ENCODE measurements at regions not wholly inside any gene's neighbourhood (a gene's known extent, or its start where the extent isn't known, plus 50 kb on each side); places are given as distances from the start of the nearest gene placed in this dataset.
"Not testable (repeated sequence)": the region's sequence is repeated elsewhere in the genome, so short reads cannot be mapped to it uniquely, and the experiment has no call there.

GRCh38 chr17:16853661-16854320 is 118.1 kb downstream of the TNFRSF13B start:
- Mint-ChIP-seq H3K27ac (ENCODE audit: unreplicated experiment) (no peak overlapping the region), H3K4me3 (ENCODE audit: unreplicated experiment) (no peak overlapping the region), H3K27me3 (ENCODE audit: unreplicated experiment) (peaks cover 23% of the 10 kb centered on the region), H3K4me1 (ENCODE audit: unreplicated experiment) (no peaks in the 10 kb centered on the region), H3K9me3 (ENCODE audit: unreplicated experiment) (no peaks in the 10 kb centered on the region), H3K36me3 (ENCODE audit: unreplicated experiment) (no peaks in the 10 kb centered on the region)
- DNase-seq (ENCODE audit: extremely low spot score, unreplicated experiment): no peak
- TF ChIP-seq CTCF (IDR thresholded peaks at IDR 0.05): no peak

- not testable (repeated sequence) for H3K4me3 Mint-ChIP-seq (ENCODE audit: unreplicated experiment); H3K27ac Mint-ChIP-seq (ENCODE audit: unreplicated experiment); DNase-seq (ENCODE audit: extremely low spot score, unreplicated experiment); H3K27me3 Mint-ChIP-seq (ENCODE audit: unreplicated experiment); H3K9me3 Mint-ChIP-seq (ENCODE audit: unreplicated experiment); H3K36me3 Mint-ChIP-seq (ENCODE audit: unreplicated experiment); H3K4me1 Mint-ChIP-seq (ENCODE audit: unreplicated experiment)
Measured at GRCh38 chr17:16849861-16850260, 122.1 kb downstream of the TNFRSF13B start.

- H3K4me1 Mint-ChIP-seq (ENCODE audit: unreplicated experiment); H3K27ac Mint-ChIP-seq (ENCODE audit: unreplicated experiment); H3K4me3 Mint-ChIP-seq (ENCODE audit: unreplicated experiment); DNase-seq (ENCODE audit: extremely low spot score, unreplicated experiment); H3K9me3 Mint-ChIP-seq (ENCODE audit: unreplicated experiment); H3K36me3 Mint-ChIP-seq (ENCODE audit: unreplicated experiment); H3K27me3 Mint-ChIP-seq (ENCODE audit: unreplicated experiment): not testable (repeated sequence)
Measured at GRCh38 chr17:16848997-16849396, 122.9 kb downstream of the TNFRSF13B start.

- not testable (repeated sequence) for DNase-seq (ENCODE audit: extremely low spot score, unreplicated experiment); H3K27me3 Mint-ChIP-seq (ENCODE audit: unreplicated experiment); H3K4me1 Mint-ChIP-seq (ENCODE audit: unreplicated experiment); H3K4me3 Mint-ChIP-seq (ENCODE audit: unreplicated experiment); H3K9me3 Mint-ChIP-seq (ENCODE audit: unreplicated experiment); H3K36me3 Mint-ChIP-seq (ENCODE audit: unreplicated experiment); H3K27ac Mint-ChIP-seq (ENCODE audit: unreplicated experiment)
Measured at GRCh38 chr17:16845098-16845497, 126.8 kb downstream of the TNFRSF13B start.

- H3K4me1 Mint-ChIP-seq (ENCODE audit: unreplicated experiment); H3K27ac Mint-ChIP-seq (ENCODE audit: unreplicated experiment); H3K36me3 Mint-ChIP-seq (ENCODE audit: unreplicated experiment); H3K27me3 Mint-ChIP-seq (ENCODE audit: unreplicated experiment); H3K9me3 Mint-ChIP-seq (ENCODE audit: unreplicated experiment); H3K4me3 Mint-ChIP-seq (ENCODE audit: unreplicated experiment); DNase-seq (ENCODE audit: extremely low spot score, unreplicated experiment): not testable (repeated sequence)
Measured at GRCh38 chr17:16844669-16845068, 127.2 kb downstream of the TNFRSF13B start.

GRCh38 chr17:16843511-16843910 is 128.4 kb downstream of the TNFRSF13B start:
- not testable (repeated sequence) for H3K9me3 Mint-ChIP-seq (ENCODE audit: unreplicated experiment); H3K4me3 Mint-ChIP-seq (ENCODE audit: unreplicated experiment); H3K36me3 Mint-ChIP-seq (ENCODE audit: unreplicated experiment); H3K27me3 Mint-ChIP-seq (ENCODE audit: unreplicated experiment); DNase-seq (ENCODE audit: extremely low spot score, unreplicated experiment); H3K4me1 Mint-ChIP-seq (ENCODE audit: unreplicated experiment); H3K27ac Mint-ChIP-seq (ENCODE audit: unreplicated experiment)

GRCh38 chr17:16842346-16842745 is 129.6 kb downstream of the TNFRSF13B start:
- H3K4me3 Mint-ChIP-seq (ENCODE audit: unreplicated experiment); H3K27ac Mint-ChIP-seq (ENCODE audit: unreplicated experiment); DNase-seq (ENCODE audit: extremely low spot score, unreplicated experiment); H3K9me3 Mint-ChIP-seq (ENCODE audit: unreplicated experiment); H3K4me1 Mint-ChIP-seq (ENCODE audit: unreplicated experiment); H3K27me3 Mint-ChIP-seq (ENCODE audit: unreplicated experiment); H3K36me3 Mint-ChIP-seq (ENCODE audit: unreplicated experiment): not testable (repeated sequence)

GRCh38 chr17:16841896-16842295 is 130.0 kb downstream of the TNFRSF13B start:
- H3K4me1 Mint-ChIP-seq (ENCODE audit: unreplicated experiment); H3K4me3 Mint-ChIP-seq (ENCODE audit: unreplicated experiment); H3K36me3 Mint-ChIP-seq (ENCODE audit: unreplicated experiment); H3K27me3 Mint-ChIP-seq (ENCODE audit: unreplicated experiment); DNase-seq (ENCODE audit: extremely low spot score, unreplicated experiment); H3K9me3 Mint-ChIP-seq (ENCODE audit: unreplicated experiment); H3K27ac Mint-ChIP-seq (ENCODE audit: unreplicated experiment): not testable (repeated sequence)

GRCh38 chr17:16840219-16840618 is 131.7 kb downstream of the TNFRSF13B start:
- H3K27ac Mint-ChIP-seq (ENCODE audit: unreplicated experiment); H3K9me3 Mint-ChIP-seq (ENCODE audit: unreplicated experiment); H3K4me3 Mint-ChIP-seq (ENCODE audit: unreplicated experiment); H3K27me3 Mint-ChIP-seq (ENCODE audit: unreplicated experiment); H3K4me1 Mint-ChIP-seq (ENCODE audit: unreplicated experiment); DNase-seq (ENCODE audit: extremely low spot score, unreplicated experiment); H3K36me3 Mint-ChIP-seq (ENCODE audit: unreplicated experiment): not testable (repeated sequence)

GRCh38 chr17:16839242-16840175 is 132.4 kb downstream of the TNFRSF13B start:
- not testable (repeated sequence) for H3K4me1 Mint-ChIP-seq (ENCODE audit: unreplicated experiment); H3K27ac Mint-ChIP-seq (ENCODE audit: unreplicated experiment); H3K36me3 Mint-ChIP-seq (ENCODE audit: unreplicated experiment); H3K27me3 Mint-ChIP-seq (ENCODE audit: unreplicated experiment); H3K4me3 Mint-ChIP-seq (ENCODE audit: unreplicated experiment); DNase-seq (ENCODE audit: extremely low spot score, unreplicated experiment); H3K9me3 Mint-ChIP-seq (ENCODE audit: unreplicated experiment)

- not testable (repeated sequence) for H3K36me3 Mint-ChIP-seq (ENCODE audit: unreplicated experiment); H3K27ac Mint-ChIP-seq (ENCODE audit: unreplicated experiment); H3K4me3 Mint-ChIP-seq (ENCODE audit: unreplicated experiment); H3K4me1 Mint-ChIP-seq (ENCODE audit: unreplicated experiment); H3K9me3 Mint-ChIP-seq (ENCODE audit: unreplicated experiment); H3K27me3 Mint-ChIP-seq (ENCODE audit: unreplicated experiment); DNase-seq (ENCODE audit: extremely low spot score, unreplicated experiment)
Measured at GRCh38 chr17:16838795-16839194, 133.1 kb downstream of the TNFRSF13B start.
